Stimulated activated CD4-positive, alpha-beta T cell treated with anti-CD3 and anti-CD28 coated beads, Interleukin-12 subunit alpha, Interleukin-12 subunit beta, amount 100 ng/mL, for 48 hours (primary cell): ENCODE measurements at regions not wholly inside any gene's neighbourhood (a gene's known extent, or its start where the extent isn't known, plus 50 kb on each side); places are given as distances from the start of the nearest gene placed in this dataset.
"Not testable (repeated sequence)": the region's sequence is repeated elsewhere in the genome, so short reads cannot be mapped to it uniquely, and the experiment has no call there.

Experiments used
- DNase-seq, 3 donors: peaks; one replicate each; pipeline ENCODE4 v3.0.0-alpha.2; 2020; ENCODE audit warnings: low read depth in 2 of 3, low spot score in 1 of 3

GRCh38 chr13:90928109-90928508, 419.4 kb upstream of the MIR17HG start:
- no peak for DNase-seq

DNA sequence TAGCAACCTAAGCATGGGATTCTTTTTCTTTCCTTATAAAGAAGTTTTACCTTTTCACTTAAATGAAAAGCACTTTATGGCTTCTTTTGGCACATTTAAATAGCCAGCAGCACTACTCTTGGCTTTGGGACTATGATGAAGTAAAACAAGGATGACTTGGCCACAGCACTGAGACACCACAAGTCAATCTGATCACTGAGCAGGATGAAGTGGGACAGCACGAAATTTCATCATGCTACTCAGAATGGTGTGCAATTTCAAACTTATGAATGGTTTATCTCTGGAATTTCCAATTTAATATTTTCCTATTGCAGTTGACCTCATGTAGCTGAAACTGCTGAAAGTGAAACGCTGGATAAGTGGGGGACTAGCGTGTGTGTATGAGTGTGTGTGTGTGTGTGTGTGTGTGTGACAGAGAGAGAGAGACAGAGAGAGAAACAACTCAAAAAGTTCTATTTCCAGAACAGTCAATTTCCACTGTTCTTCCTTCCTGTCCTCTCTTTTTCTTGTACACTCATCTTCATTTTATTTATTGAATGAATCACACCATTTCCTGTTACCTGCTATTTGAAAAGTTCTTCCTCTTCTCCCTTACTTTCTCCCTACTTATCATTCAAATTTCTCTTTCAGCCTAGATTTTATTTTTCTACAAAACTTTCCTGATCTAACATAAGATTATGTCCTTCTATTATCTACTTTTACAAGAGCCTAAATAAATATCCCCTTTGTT, 414.2 kb upstream of the MIR17HG start:
- no peak for DNase-seq

- DNase-seq: no peak
Observed at GRCh38 chr13:90934741-90935140, 412.7 kb upstream of the MIR17HG start.

GRCh38 chr13:90938848-90939247, 408.6 kb upstream of the MIR17HG start:
- DNase-seq: no peak

DNA sequence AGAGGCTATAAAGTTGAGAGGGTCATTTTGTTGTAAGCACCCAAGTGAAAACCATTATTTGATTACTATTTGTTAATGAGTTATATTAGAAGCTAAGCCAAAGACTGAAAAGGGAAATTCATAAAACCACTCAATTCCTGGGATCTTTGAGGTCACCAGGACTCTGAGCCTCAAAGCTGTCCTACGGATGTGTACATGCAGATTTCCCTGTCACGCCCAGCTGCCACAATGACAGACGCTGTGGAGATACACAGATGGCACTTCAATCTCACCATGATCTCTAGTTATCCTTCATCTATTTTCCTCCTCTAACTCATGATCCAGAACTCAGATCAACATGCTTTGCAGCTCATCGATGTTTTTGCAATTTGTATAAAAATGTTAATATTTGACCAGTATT, 403.5 kb upstream of the MIR17HG start:
- no peak for DNase-seq

DNA sequence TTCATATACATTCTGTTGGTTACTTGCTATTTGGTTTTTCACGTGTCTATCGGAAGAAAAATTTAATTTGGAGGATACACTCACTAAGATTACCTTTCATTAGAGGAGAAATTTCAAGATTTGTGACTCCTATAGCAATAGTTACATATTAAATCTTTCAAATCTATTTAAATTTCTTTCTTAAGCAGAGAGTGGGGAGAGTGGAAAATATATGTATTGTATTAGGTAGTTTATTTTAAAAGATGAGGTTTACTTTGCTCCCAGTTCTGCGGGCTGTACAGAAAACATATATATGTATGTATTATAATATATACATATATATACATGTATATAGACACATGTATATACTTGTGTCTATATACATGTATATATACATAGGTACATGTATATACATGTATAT, 402.3 kb upstream of the MIR17HG start:
- DNase-seq: not testable (repeated sequence)

- not testable (repeated sequence) for DNase-seq
Observed at GRCh38 chr13:90946125-90946524, 401.4 kb upstream of the MIR17HG start.

- no peak for DNase-seq
Observed at GRCh38 chr13:90947976-90948375, 399.5 kb upstream of the MIR17HG start.

DNA sequence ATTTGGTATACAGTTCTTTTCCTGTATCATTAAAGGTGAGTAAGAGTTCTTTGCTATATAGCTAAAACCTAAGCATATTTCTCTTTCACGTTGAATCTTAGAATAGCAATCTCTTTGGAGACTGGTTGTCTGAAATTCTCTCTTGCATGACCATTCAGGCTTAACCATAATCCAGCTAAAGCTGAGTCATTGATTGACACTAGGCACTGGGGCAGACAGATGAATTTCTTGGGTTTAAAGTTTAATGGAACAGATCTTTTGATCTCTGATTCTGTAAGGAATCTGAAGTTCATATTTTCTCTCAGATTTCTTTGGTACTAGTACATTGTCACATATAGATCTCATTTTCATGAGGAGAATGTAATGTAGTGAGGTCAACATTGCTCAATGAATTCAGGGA, 397.3 kb upstream of the MIR17HG start:
- no peak for DNase-seq

GRCh38 chr13:90951663-90952062, 395.8 kb upstream of the MIR17HG start:
- no peak for DNase-seq

- DNase-seq: no peak
Observed at GRCh38 chr13:90952326-90952725, 395.2 kb upstream of the MIR17HG start.

DNA sequence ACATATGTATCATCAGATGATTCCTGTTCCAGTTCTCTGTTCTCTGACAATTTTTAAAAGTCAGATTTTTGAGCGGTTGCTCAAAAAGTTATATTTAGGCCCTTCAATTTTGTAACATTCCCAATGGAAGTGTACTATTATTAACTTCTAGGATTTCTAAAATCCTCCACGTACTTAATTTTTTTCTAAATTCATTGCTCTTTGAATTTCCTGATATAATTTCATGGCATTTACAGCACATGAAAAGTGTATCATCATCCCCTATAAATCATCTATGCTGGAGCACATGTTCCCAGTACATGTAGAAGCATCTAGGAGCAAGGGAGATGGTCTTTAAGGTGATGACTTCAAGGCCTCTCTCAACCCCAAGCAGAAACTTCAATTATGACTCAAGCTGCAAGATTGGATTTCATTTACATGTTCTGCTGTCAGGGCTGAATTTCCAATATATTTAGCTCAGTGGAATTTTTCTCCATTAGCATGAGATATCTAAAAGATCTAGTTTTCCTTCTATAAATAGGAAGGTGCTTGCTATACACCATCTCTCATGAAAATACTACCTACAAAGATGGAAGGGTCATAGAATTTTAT, 392.8 kb upstream of the MIR17HG start:
- no peak for DNase-seq

DNA sequence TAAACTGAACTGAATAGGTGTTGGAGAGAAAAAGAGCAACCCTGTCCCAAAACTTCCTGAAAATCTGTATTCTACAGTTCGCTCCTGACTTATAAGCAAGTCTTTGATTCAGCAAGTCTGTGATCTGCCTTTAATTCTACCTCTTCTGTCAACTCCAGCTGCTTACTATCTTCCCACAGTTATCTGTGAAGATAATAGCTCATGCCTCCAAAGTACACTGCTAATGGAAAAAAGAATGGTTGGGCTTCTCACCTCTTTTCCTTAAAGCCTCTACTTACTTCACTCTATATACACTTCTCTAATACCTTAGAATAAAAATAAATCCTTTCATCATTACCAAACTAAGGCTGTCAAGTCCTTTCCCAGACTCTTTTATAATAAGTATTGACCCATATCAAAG, 391.5 kb upstream of the MIR17HG start:
- no peak for DNase-seq

DNA sequence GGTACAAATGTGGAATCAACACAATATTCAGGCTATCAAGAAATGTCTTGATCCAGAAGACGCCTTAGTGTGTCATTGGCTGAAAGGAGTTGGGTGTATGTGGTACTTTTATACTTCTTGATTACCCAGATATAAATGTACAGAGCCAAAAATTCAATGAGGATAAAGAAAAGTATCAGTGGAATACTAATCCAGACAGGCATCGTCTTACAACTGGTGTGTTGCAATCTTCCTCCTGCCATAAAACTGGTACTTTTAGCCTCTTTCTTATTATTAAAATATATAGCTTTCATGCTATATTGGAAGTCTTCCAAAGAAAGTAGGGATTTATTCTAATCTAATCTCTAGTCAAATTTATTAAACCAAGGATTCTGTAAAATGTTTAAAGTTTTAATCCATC, 388.6 kb upstream of the MIR17HG start:
- DNase-seq: no peak

DNA sequence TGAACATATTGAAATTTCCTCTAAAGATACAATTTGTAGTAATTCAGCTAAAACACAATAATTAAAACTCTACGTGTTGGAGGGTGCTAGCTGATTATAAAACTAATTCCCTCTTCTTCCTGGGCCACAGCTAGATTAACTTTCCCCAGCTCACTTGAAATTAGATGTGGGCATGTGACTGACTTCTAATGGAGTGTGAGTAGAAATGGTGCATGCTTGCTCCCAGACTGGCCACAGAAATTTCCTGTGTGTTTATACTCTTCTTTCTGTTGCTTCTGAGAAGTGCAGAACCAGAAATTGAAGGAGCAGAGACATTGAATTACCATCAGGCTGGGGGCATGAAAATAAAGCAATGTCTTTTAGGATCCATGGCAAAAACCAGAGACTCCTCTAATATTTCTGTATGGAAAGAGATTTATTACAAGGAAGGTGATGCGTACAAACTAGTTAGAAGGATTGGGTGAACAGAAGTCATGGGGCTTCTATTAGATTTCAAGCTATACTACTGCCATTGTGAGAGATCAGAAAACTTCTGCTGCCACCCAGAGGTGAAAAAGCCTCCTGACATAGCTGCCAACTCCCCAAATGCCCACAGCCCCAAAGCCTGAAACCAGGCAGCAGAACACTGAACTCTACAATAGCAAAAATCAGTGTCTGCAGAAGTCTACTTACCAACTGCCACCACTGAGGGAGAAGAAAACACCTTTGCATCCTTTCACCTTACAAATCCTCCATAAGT, 379.2 kb upstream of the MIR17HG start:
- no peak for DNase-seq

DNA sequence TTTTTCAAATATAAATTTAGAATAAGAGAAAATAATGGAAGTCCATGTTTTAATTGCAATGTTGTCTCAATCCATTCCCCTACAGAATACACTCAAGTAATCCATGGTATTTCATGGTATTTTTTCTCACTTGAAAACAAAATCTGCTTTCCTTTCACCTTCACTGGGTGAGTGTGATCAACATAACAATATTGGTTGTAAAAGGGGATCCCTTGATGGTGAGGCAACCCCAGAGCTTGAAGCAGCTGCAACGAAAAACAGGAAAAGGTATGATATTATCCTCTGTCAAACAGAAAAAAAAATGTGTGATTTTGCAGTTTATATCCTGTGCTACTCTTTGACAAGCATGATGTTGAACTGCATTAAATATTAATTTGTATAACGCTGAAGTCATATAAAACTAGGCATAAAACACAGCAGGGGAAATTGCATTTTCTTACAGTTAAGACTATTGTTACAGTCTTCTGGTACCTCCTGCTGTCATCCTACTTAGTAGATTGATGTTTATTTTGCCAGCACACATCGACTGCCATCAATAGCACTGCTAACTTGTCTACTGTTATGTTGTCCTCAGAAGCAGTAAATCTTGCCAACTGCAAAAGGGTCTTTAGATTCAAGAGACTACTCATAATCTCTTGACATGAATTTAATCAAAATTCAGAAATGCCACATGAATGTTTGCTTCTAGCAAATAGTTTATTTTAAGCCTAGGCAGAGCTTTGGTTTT, 373.1 kb upstream of the MIR17HG start:
- DNase-seq: no peak

- no peak for DNase-seq
Observed at GRCh38 chr13:90979059-90979458, 368.4 kb upstream of the MIR17HG start.

GRCh38 chr13:90984756-90985155, 362.7 kb upstream of the MIR17HG start:
- DNase-seq: no peak

GRCh38 chr13:90995001-90995400, 352.5 kb upstream of the MIR17HG start:
- DNase-seq: no peak

DNA sequence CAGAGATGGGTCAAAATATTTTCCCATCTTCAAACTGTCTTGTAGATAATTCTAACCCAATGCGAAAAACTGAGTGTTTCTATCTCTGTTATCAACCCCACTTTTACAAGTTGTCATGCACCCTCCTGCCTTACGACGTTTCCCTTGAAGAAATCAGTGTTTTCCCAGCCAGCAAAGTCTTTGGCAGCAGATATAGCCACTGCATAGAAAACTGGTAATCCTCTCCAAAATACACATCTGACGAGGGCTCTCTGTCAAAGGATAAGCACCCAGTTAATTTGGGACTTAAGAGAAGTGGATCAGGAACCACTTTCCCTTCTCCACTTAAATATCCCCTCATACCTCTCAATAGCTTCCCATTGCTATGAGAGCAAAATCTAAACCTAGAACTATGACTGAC, 351.9 kb upstream of the MIR17HG start:
- DNase-seq: no peak

DNA sequence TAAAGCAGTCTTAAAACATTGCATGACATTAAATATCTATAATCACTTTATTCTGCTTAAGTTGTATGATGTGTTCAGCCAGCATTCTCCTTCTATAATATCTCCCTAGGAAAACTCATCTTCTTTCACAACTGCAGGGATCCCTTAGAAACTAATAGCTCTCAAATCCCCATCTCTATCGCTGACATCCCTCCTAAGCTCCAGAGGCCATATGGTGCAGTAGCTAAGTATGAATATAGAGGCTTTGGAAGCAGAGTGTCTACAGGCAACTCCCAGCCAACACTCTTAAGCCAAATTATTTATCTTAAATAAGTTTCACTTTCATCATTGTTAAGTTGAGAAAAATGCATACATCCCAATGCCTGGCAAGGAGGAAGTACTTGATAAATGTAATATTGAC, 349.5 kb upstream of the MIR17HG start:
- no peak for DNase-seq

DNA sequence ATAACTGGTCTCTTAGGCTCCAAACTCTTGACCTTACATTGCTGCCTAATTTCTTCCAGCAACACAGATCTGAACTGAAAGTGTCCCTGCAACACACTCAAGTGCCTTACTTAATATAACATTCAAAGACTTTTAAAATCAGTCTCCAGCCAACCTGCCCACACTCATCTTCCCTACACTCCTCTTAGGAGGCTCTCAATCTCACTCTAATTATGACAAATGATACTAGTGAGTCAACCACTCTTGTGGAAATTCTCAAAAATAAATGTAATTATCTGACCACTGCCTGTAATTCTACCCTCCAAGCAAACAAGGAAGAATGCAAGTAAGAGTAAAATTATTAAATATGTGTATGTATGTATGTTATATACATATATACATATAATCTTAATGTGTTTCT, 348.1 kb upstream of the MIR17HG start:
- no peak for DNase-seq
